ENCODE measurements at regions not wholly inside any gene's neighbourhood (a gene's known extent, or its start where the extent isn't known, plus 50 kb on each side); places are given as distances from the start of the nearest gene placed in this dataset.

- Histone ChIP-seq H3K27me3 (ENCODE audit: insufficient read depth, low read length) (no peaks in the 10 kb centered on the region), H3K36me3 (ENCODE audit: insufficient read depth, low read length) (no peaks in the 10 kb centered on the region), H4K20me1 (ENCODE audit: insufficient read depth, low read length) (no peaks in the 10 kb centered on the region), H3K4me3 (ENCODE audit: insufficient read depth, low read length) (no peak overlapping the region), H3K79me2 (ENCODE audit: insufficient read depth, low read length) (no peaks in the 10 kb centered on the region), H3K9me3 (ENCODE audit: low read depth, low read length) (no peaks in the 10 kb centered on the region), H2AFZ (ENCODE audit: low read length) (no peak overlapping the region), H3K4me2 (ENCODE audit: insufficient read depth, low read length) (no peak overlapping the region), H3K4me1 (ENCODE audit: insufficient read depth, low read length) (no peaks in the 10 kb centered on the region), H3K27ac (ENCODE audit: low read depth, low read length) (no peak overlapping the region)
- no peak for TF ChIP-seq CTCF (IDR thresholded peaks at IDR 0.05; ENCODE audit: extremely low read depth, low read depth, low read length)
- no peak for DNase-seq (ENCODE audit: insufficient read length, low spot score, missing footprints)
Observed at GRCh38 chr16:63442246-63442645, 1406.0 kb upstream of the CDH8 start.

- H3K4me2 ChIP-seq (ENCODE audit: insufficient read depth, low read length), result no peak overlapping the region
- no peak overlapping the region for H3K27ac ChIP-seq (ENCODE audit: low read depth, low read length)
- no peaks in the 10 kb centered on the region for H3K79me2 ChIP-seq (ENCODE audit: insufficient read depth, low read length)
- H2AFZ ChIP-seq (ENCODE audit: low read length), result no peak overlapping the region
- no peak for DNase-seq (ENCODE audit: insufficient read length, low spot score, missing footprints)
- H4K20me1 ChIP-seq (ENCODE audit: insufficient read depth, low read length), result no peaks in the 10 kb centered on the region
- no peak for TF ChIP-seq CTCF (IDR thresholded peaks at IDR 0.05; ENCODE audit: extremely low read depth, low read depth, low read length)
- H3K4me3 ChIP-seq (ENCODE audit: insufficient read depth, low read length), result no peak overlapping the region
- no peaks in the 10 kb centered on the region for H3K9me3 ChIP-seq (ENCODE audit: low read depth, low read length)
- no peaks in the 10 kb centered on the region for H3K4me1 ChIP-seq (ENCODE audit: insufficient read depth, low read length)
- no peaks in the 10 kb centered on the region for H3K27me3 ChIP-seq (ENCODE audit: insufficient read depth, low read length)
- H3K36me3 ChIP-seq (ENCODE audit: insufficient read depth, low read length), result no peaks in the 10 kb centered on the region
Observed at GRCh38 chr16:63426275-63426870, 1390.1 kb upstream of the CDH8 start.

- Histone ChIP-seq H3K36me3 (ENCODE audit: insufficient read depth, low read length) (no peaks in the 10 kb centered on the region), H3K27ac (ENCODE audit: low read depth, low read length) (no peak overlapping the region), H2AFZ (ENCODE audit: low read length) (no peak overlapping the region), H3K4me1 (ENCODE audit: insufficient read depth, low read length) (no peaks in the 10 kb centered on the region), H3K9me3 (ENCODE audit: low read depth, low read length) (no peaks in the 10 kb centered on the region), H4K20me1 (ENCODE audit: insufficient read depth, low read length) (no peaks in the 10 kb centered on the region), H3K4me2 (ENCODE audit: insufficient read depth, low read length) (no peak overlapping the region), H3K4me3 (ENCODE audit: insufficient read depth, low read length) (no peak overlapping the region), H3K27me3 (ENCODE audit: insufficient read depth, low read length) (no peaks in the 10 kb centered on the region), H3K79me2 (ENCODE audit: insufficient read depth, low read length) (no peaks in the 10 kb centered on the region)
- TF ChIP-seq CTCF (IDR thresholded peaks at IDR 0.05; ENCODE audit: extremely low read depth, low read depth, low read length), result no peak
- no peak for DNase-seq (ENCODE audit: insufficient read length, low spot score, missing footprints)
Observed at GRCh38 chr16:63422715-63423114, 1386.5 kb upstream of the CDH8 start.

- TF ChIP-seq CTCF (IDR thresholded peaks at IDR 0.05; ENCODE audit: extremely low read depth, low read depth, low read length), result no peak
- Histone ChIP-seq H3K9me3 (ENCODE audit: low read depth, low read length) (no peaks in the 10 kb centered on the region), H3K4me3 (ENCODE audit: insufficient read depth, low read length) (no peak overlapping the region), H3K27ac (ENCODE audit: low read depth, low read length) (no peak overlapping the region), H2AFZ (ENCODE audit: low read length) (no peak overlapping the region), H3K4me1 (ENCODE audit: insufficient read depth, low read length) (no peaks in the 10 kb centered on the region), H3K4me2 (ENCODE audit: insufficient read depth, low read length) (no peak overlapping the region), H4K20me1 (ENCODE audit: insufficient read depth, low read length) (no peaks in the 10 kb centered on the region), H3K27me3 (ENCODE audit: insufficient read depth, low read length) (no peaks in the 10 kb centered on the region), H3K79me2 (ENCODE audit: insufficient read depth, low read length) (no peaks in the 10 kb centered on the region), H3K36me3 (ENCODE audit: insufficient read depth, low read length) (no peaks in the 10 kb centered on the region)
- DNase-seq (ENCODE audit: insufficient read length, low spot score, missing footprints), result no peak
Observed at GRCh38 chr16:63416712-63417111, 1380.5 kb upstream of the CDH8 start.

All from osteoblast (primary cell).